ENCODE measurements at regions not wholly inside any gene's neighbourhood (a gene's known extent, or its start where the extent isn't known, plus 50 kb on each side); places are given as distances from the start of the nearest gene placed in this dataset.

DNA sequence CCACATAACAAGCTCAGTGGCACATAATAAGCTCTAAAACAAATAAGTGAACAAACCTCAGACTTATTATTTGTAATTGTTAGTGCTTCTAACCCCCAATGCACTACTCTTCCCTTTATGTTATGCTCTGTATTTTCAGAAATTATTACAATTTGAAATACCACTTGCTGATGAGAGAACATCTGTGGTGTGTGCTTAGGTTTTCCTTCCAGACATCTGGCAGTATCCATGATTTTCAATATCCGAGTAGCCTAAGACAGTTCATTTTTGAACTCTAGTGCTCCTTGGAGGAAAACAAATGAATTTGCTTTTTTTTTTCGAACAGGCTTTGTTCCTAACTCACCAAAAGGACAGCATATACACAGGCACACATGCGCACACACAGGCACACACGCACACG is 278.7 kb upstream of the CLNK start:
- Histone ChIP-seq H3K36me3 (ENCODE audit: control insufficient read depth in 4 of 4, insufficient read depth in 3 of 4, low read depth in 1 of 4, low read length in 3 of 4) (no peaks in the 10 kb centered on the region), H3K9me3 (ENCODE audit: control insufficient read depth in 4 of 4, low read length in 3 of 4) (no peaks in the 10 kb centered on the region), H3K4me1 (ENCODE audit: control insufficient read depth in 4 of 4, insufficient read depth in 4 of 4, low read length in 3 of 4) (no peaks in the 10 kb centered on the region), H3K27me3 (ENCODE audit: control insufficient read depth in 4 of 4, insufficient read depth in 4 of 4, low read length in 3 of 4) (no peaks in the 10 kb centered on the region), H3K27ac (ENCODE audit: low read depth in 1 of 2, low read length in 2 of 2) (no peak overlapping the region), H3K9ac (ENCODE audit: low read depth in 1 of 2, low read length in 2 of 2) (no peak overlapping the region), H3K4me3 (ENCODE audit: low read depth in 1 of 3, low read length in 3 of 3) (no peak overlapping the region)
- no peak for TF ChIP-seq GABPA (IDR thresholded peaks at IDR 0.05 in 1 of 2, conservative IDR thresholded peaks at IDR 0.05 in 1 of 2)
- TF ChIP-seq, protein P1, sequence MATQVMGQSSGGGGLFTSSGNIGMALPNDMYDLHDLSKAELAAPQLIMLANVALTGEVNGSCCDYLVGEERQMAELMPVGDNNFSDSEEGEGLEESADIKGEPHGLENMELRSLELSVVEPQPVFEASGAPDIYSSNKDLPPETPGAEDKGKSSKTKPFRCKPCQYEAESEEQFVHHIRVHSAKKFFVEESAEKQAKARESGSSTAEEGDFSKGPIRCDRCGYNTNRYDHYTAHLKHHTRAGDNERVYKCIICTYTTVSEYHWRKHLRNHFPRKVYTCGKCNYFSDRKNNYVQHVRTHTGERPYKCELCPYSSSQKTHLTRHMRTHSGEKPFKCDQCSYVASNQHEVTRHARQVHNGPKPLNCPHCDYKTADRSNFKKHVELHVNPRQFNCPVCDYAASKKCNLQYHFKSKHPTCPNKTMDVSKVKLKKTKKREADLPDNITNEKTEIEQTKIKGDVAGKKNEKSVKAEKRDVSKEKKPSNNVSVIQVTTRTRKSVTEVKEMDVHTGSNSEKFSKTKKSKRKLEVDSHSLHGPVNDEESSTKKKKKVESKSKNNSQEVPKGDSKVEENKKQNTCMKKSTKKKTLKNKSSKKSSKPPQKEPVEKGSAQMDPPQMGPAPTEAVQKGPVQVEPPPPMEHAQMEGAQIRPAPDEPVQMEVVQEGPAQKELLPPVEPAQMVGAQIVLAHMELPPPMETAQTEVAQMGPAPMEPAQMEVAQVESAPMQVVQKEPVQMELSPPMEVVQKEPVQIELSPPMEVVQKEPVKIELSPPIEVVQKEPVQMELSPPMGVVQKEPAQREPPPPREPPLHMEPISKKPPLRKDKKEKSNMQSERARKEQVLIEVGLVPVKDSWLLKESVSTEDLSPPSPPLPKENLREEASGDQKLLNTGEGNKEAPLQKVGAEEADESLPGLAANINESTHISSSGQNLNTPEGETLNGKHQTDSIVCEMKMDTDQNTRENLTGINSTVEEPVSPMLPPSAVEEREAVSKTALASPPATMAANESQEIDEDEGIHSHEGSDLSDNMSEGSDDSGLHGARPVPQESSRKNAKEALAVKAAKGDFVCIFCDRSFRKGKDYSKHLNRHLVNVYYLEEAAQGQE (IDR thresholded peaks at IDR 0.05): no peak
- no peak for TF ChIP-seq FOXA1 (IDR thresholded peaks at IDR 0.05)
- no peak for TF ChIP-seq SP1 (IDR thresholded peaks at IDR 0.05)
- TF ChIP-seq RAD21 (IDR thresholded peaks at IDR 0.05): no peak
- no peak for TF ChIP-seq HNF4G (IDR thresholded peaks at IDR 0.05)
- TF ChIP-seq HNF4A (conservative IDR thresholded peaks at IDR 0.05): no peak
- TF ChIP-seq, protein P2, sequence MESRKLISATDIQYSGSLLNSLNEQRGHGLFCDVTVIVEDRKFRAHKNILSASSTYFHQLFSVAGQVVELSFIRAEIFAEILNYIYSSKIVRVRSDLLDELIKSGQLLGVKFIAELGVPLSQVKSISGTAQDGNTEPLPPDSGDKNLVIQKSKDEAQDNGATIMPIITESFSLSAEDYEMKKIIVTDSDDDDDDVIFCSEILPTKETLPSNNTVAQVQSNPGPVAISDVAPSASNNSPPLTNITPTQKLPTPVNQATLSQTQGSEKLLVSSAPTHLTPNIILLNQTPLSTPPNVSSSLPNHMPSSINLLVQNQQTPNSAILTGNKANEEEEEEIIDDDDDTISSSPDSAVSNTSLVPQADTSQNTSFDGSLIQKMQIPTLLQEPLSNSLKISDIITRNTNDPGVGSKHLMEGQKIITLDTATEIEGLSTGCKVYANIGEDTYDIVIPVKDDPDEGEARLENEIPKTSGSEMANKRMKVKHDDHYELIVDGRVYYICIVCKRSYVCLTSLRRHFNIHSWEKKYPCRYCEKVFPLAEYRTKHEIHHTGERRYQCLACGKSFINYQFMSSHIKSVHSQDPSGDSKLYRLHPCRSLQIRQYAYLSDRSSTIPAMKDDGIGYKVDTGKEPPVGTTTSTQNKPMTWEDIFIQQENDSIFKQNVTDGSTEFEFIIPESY (IDR thresholded peaks at IDR 0.05): no peak
- 88% methylated on average over 5 of the region's 5 CpGs for WGBS
- DNase-seq (ENCODE audit: low spot score): no peak

DNA sequence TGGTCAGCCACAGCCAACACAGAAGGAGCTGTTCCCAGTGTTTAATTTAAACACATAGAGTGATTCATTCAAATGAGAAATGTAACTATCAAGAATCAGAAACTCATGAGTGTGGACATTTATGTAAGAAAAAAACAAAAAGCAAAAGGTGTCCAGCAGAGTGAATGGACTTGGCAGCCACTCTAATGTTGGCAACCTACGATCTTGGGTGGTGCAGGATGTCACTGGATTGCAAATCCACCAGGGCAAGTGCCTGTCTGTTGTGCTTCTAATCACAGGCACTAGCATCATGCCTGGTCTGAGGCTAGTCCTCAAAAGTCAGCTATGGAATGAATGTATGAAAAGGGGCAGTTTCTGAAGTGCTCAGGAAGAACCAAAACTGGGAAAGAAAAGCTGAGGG is 277.7 kb upstream of the CLNK start:
- DNase-seq (ENCODE audit: low spot score): no peak
- no peaks in the 10 kb centered on the region for H3K4me1 ChIP-seq (ENCODE audit: control insufficient read depth in 4 of 4, insufficient read depth in 4 of 4, low read length in 3 of 4)
- no peak overlapping the region for H3K4me3 ChIP-seq (ENCODE audit: low read depth in 1 of 3, low read length in 3 of 3)
- 64% methylated on average over 1 of the region's 1 CpG for WGBS
- no peak overlapping the region for H3K9ac ChIP-seq (ENCODE audit: low read depth in 1 of 2, low read length in 2 of 2)
- no peak overlapping the region for H3K27ac ChIP-seq (ENCODE audit: low read depth in 1 of 2, low read length in 2 of 2)
- H3K9me3 ChIP-seq (ENCODE audit: control insufficient read depth in 4 of 4, low read length in 3 of 4): no peaks in the 10 kb centered on the region
- TF ChIP-seq GABPA (IDR thresholded peaks at IDR 0.05 in 1 of 2, conservative IDR thresholded peaks at IDR 0.05 in 1 of 2) (no peak), NR2F2 (IDR thresholded peaks at IDR 0.05) (no peak), RXRA (IDR thresholded peaks at IDR 0.05) (no peak), FOXA1 (IDR thresholded peaks at IDR 0.05) (no peak), JUND (IDR thresholded peaks at IDR 0.05) (no peak), RAD21 (IDR thresholded peaks at IDR 0.05) (no peak), FOXA2 (IDR thresholded peaks at IDR 0.05) (no peak), SP1 (IDR thresholded peaks at IDR 0.05) (no peak), YY1 (IDR thresholded peaks at IDR 0.05) (no peak), EGR1 (IDR thresholded peaks at IDR 0.05; ENCODE audit: low read depth in 2 of 2) (no peak), HNF4A (conservative IDR thresholded peaks at IDR 0.05) (no peak), HNF4G (IDR thresholded peaks at IDR 0.05) (no peak)
- TF ChIP-seq, protein P2 (IDR thresholded peaks at IDR 0.05): no peak
- TF ChIP-seq, protein P3, sequence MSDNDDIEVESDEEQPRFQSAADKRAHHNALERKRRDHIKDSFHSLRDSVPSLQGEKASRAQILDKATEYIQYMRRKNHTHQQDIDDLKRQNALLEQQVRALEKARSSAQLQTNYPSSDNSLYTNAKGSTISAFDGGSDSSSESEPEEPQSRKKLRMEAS (IDR thresholded peaks at IDR 0.05): no peak
- TF ChIP-seq, protein P4, sequence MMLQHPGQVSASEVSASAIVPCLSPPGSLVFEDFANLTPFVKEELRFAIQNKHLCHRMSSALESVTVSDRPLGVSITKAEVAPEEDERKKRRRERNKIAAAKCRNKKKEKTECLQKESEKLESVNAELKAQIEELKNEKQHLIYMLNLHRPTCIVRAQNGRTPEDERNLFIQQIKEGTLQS (IDR thresholded peaks at IDR 0.05): no peak
- TF ChIP-seq, protein P1 (IDR thresholded peaks at IDR 0.05): no peak
- TF ChIP-seq, protein P5, sequence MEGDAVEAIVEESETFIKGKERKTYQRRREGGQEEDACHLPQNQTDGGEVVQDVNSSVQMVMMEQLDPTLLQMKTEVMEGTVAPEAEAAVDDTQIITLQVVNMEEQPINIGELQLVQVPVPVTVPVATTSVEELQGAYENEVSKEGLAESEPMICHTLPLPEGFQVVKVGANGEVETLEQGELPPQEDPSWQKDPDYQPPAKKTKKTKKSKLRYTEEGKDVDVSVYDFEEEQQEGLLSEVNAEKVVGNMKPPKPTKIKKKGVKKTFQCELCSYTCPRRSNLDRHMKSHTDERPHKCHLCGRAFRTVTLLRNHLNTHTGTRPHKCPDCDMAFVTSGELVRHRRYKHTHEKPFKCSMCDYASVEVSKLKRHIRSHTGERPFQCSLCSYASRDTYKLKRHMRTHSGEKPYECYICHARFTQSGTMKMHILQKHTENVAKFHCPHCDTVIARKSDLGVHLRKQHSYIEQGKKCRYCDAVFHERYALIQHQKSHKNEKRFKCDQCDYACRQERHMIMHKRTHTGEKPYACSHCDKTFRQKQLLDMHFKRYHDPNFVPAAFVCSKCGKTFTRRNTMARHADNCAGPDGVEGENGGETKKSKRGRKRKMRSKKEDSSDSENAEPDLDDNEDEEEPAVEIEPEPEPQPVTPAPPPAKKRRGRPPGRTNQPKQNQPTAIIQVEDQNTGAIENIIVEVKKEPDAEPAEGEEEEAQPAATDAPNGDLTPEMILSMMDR (IDR thresholded peaks at IDR 0.05; ENCODE audit: low read depth, low read length, missing input control): no peak
- H3K36me3 ChIP-seq (ENCODE audit: control insufficient read depth in 4 of 4, insufficient read depth in 3 of 4, low read depth in 1 of 4, low read length in 3 of 4): no peaks in the 10 kb centered on the region
- H3K27me3 ChIP-seq (ENCODE audit: control insufficient read depth in 4 of 4, insufficient read depth in 4 of 4, low read length in 3 of 4): no peaks in the 10 kb centered on the region

Data from liver (tissue), 8 donors.